ENCODE measurements at regions not wholly inside any gene's neighbourhood (a gene's known extent, or its start where the extent isn't known, plus 50 kb on each side); places are given as distances from the start of the nearest gene placed in this dataset.

- BruUV-seq (replicated peaks), result no TSS peak
- in situ Hi-C loops (cut with HindIII; ENCODE audit: low pct_unique_long_range_greater_than_20kb, low sequenced_read_pairs) (no loop called here), intact Hi-C loops (cut with micrococcal nuclease; ENCODE audit: unreplicated experiment) (loop anchor here (10.0 kb wide), 1 partner anchor 328 kb away; no protein-coding TSS in a partner anchor)
- POLR2A ChIA-PET, result no interaction called here
- H3K4me1 ChIP-seq (ENCODE audit: control insufficient read depth, insufficient read depth, low read length), result no peaks in the 10 kb centered on the region
- H3K27me3 ChIP-seq (ENCODE audit: control insufficient read depth, insufficient read depth, low read length), result no peaks in the 10 kb centered on the region
- DNase-seq (ENCODE audit: low read depth, low spot score) (peak; percentile 10), ATAC-seq (0 out of 2 replicates have a peak, but pooled peaks have one; percentile 58)
- CTCF ChIA-PET, result interaction anchor here (0.6 kb wide), 1 partner anchor 58 kb away, joined by 3 read pairs; no protein-coding TSS in a partner anchor
- H3K27ac ChIP-seq (ENCODE audit: low read length), result no peak overlapping the region; the same call in 1 of the 2 replicates
- H3K9me3 ChIP-seq (ENCODE audit: control insufficient read depth, insufficient read depth, low read depth, low read length), result no peaks in the 10 kb centered on the region
- H3K4me3 ChIP-seq (ENCODE audit: low read depth in 2 of 2, low read length in 2 of 2), result no peak overlapping the region
- H3K36me3 ChIP-seq (ENCODE audit: control insufficient read depth, insufficient read depth, low read length), result no peaks in the 10 kb centered on the region
- TF ChIP-seq CTCF (IDR thresholded peaks at IDR 0.05), result peak; percentile 83
- no peak for TF ChIP-seq SIN3A (IDR thresholded peaks at IDR 0.05; ENCODE audit: borderline replicate concordance, insufficient read depth, low read depth, low read length)
Observed at GRCh38 chr6:94052749-94053148, 633.4 kb upstream of the EPHA7 start.

GRCh38 chr6:94050515-94050914 lies 631.2 kb upstream of the EPHA7 start:
- ChIA-PET POLR2A (interaction anchor here (0.7 kb wide), 1 partner anchor 286 kb away, joined by 6 read pairs; no protein-coding TSS in a partner anchor), CTCF (interaction anchor here (0.6 kb wide), 1 partner anchor 20 kb away, joined by 3 read pairs; no protein-coding TSS in a partner anchor)
- intact Hi-C loops (cut with micrococcal nuclease; ENCODE audit: unreplicated experiment), result loop anchor here (10.0 kb wide), 1 partner anchor 326 kb away; no protein-coding TSS in a partner anchor
- no peak for ATAC-seq
- no peaks in the 10 kb centered on the region for H3K4me1 ChIP-seq (ENCODE audit: control insufficient read depth, insufficient read depth, low read length)
- in situ Hi-C loops (cut with HindIII; ENCODE audit: low pct_unique_long_range_greater_than_20kb, low sequenced_read_pairs), result no loop called here
- DNase-seq (ENCODE audit: low read depth, low spot score), result no peak
- no peaks in the 10 kb centered on the region for H3K9me3 ChIP-seq (ENCODE audit: control insufficient read depth, insufficient read depth, low read depth, low read length)
- no peaks in the 10 kb centered on the region for H3K27me3 ChIP-seq (ENCODE audit: control insufficient read depth, insufficient read depth, low read length)
- H3K27ac ChIP-seq (ENCODE audit: low read length), result no peak overlapping the region; the same call in 1 of the 2 replicates
- TF ChIP-seq TCF7L2 (IDR thresholded peaks at IDR 0.05; ENCODE audit: low read depth, low read length) (no peak), POLR2AphosphoS5 (IDR thresholded peaks at IDR 0.05; ENCODE audit: low read depth, low read length) (no peak), CTCF (IDR thresholded peaks at IDR 0.05) (no peak)
- H3K36me3 ChIP-seq (ENCODE audit: control insufficient read depth, insufficient read depth, low read length), result no peaks in the 10 kb centered on the region; the same call in 1 of the 2 replicates
- H3K4me3 ChIP-seq (ENCODE audit: low read depth in 2 of 2, low read length in 2 of 2), result no peak overlapping the region
- no TSS peak for BruUV-seq (replicated peaks)

GRCh38 chr6:94049001-94049400 lies 629.6 kb upstream of the EPHA7 start:
- Histone ChIP-seq H3K36me3 (ENCODE audit: control insufficient read depth, insufficient read depth, low read length) (no peaks in the 10 kb centered on the region; the same call in 1 of the 2 replicates), H3K4me3 (ENCODE audit: low read depth in 2 of 2, low read length in 2 of 2) (no peak overlapping the region), H3K27me3 (ENCODE audit: control insufficient read depth, insufficient read depth, low read length) (no peaks in the 10 kb centered on the region), H3K4me1 (ENCODE audit: control insufficient read depth, insufficient read depth, low read length) (peaks cover 3% of the 10 kb centered on the region; the same call in 1 of the 2 replicates), H3K9me3 (ENCODE audit: control insufficient read depth, insufficient read depth, low read depth, low read length) (no peaks in the 10 kb centered on the region), H3K27ac (ENCODE audit: low read length) (peak overlapping the region; percentile 31; the same call in 1 of the 2 replicates)
- TF ChIP-seq REST (IDR thresholded peaks at IDR 0.05; ENCODE audit: insufficient read depth in 1 of 2, low read depth in 2 of 2, low read length in 1 of 2) (no peak), POLR2AphosphoS5 (IDR thresholded peaks at IDR 0.05; ENCODE audit: low read depth, low read length) (no peak), CTCF (IDR thresholded peaks at IDR 0.05) (no peak), SIN3A (IDR thresholded peaks at IDR 0.05; ENCODE audit: borderline replicate concordance, insufficient read depth, low read depth, low read length) (no peak), TCF7L2 (IDR thresholded peaks at IDR 0.05; ENCODE audit: low read depth, low read length) (no peak)
- DNase-seq (ENCODE audit: low read depth, low spot score) (no peak), ATAC-seq (no peak)
- ChIA-PET CTCF (no interaction called here), POLR2A (no interaction called here)
- in situ Hi-C loops (cut with HindIII; ENCODE audit: low pct_unique_long_range_greater_than_20kb, low sequenced_read_pairs) (no loop called here), intact Hi-C loops (cut with micrococcal nuclease; ENCODE audit: unreplicated experiment) (no loop called here)
- BruUV-seq (replicated peaks), result no TSS peak
